SK-N-SH treated with all-trans-retinoic acid at 6 μM for 48 hours (cell line): ENCODE measurements at regions not wholly inside any gene's neighbourhood (a gene's known extent, or its start where the extent isn't known, plus 50 kb on each side); places are given as distances from the start of the nearest gene placed in this dataset.

ENCODE experiments used
- ATAC-seq: fragments of 200-7000 bp; cut with Tn5 transposase; 3 replicates; pipeline ENCODE4 v1.9.1; 2020; ENCODE audit warnings: mild to moderate bottlenecking, moderate library complexity
- ARNTL ChIP-seq: fragments of 450-650 bp; formaldehyde crosslinking; IDR thresholded peaks from 2 replicates; pipeline ENCODE4 v1.5.0; 2020; ENCODE audit warnings: low read depth, mild to moderate bottlenecking, moderate library complexity, borderline replicate concordance
- BACH2 ChIP-seq: fragments of 250-450 bp; sonication (Bioruptor Pico); IDR thresholded peaks from 2 replicates; pipeline ENCODE4 v1.9.0; 2021; ENCODE audit warnings: mild to moderate bottlenecking, borderline replicate concordance
- CREB5 ChIP-seq: fragments of 250-450 bp; sonication (Bioruptor Pico); IDR thresholded peaks from 2 replicates; pipeline ENCODE4 v1.5.1; 2020; ENCODE audit warnings: low read depth, mild to moderate bottlenecking, moderate library complexity
- CSDC2 ChIP-seq: fragments of 250-450 bp; sonication (Bioruptor Pico); IDR thresholded peaks from 2 replicates; pipeline ENCODE4 v1.5.0; 2020; ENCODE audit warnings: mild to moderate bottlenecking, moderate library complexity
- CSRNP3 ChIP-seq: fragments of 250-450 bp; sonication (Bioruptor Pico); IDR thresholded peaks from 2 replicates; pipeline ENCODE4 v1.5.1; 2021; ENCODE audit warnings: mild to moderate bottlenecking, moderate library complexity
- ESRRG ChIP-seq: fragments of 250-450 bp; sonication (Bioruptor Pico); IDR thresholded peaks from 2 replicates; pipeline ENCODE4 v1.6.1; 2021; ENCODE audit warnings: mild to moderate bottlenecking
- GLIS3 ChIP-seq: fragments of 250-450 bp; sonication (Bioruptor Pico); IDR thresholded peaks from 2 replicates; pipeline ENCODE4 v1.5.0; 2020; ENCODE audit warnings: mild to moderate bottlenecking, moderate library complexity
- ISL1 ChIP-seq: fragments of 250-450 bp; sonication (Bioruptor Pico); IDR thresholded peaks from 2 replicates; pipeline ENCODE4 v2.1.2; 2022; ENCODE audit warnings: mild to moderate bottlenecking, moderate library complexity
- OSR1 ChIP-seq: fragments of 250-450 bp; sonication (Bioruptor Pico); IDR thresholded peaks from 2 replicates; pipeline ENCODE4 v1.8.0; 2022; ENCODE audit warnings: moderate library complexity, mild to moderate bottlenecking, inconsistent platforms
- PPARA ChIP-seq: fragments of 250-450 bp; sonication (Bioruptor Pico); IDR thresholded peaks from 2 replicates; pipeline ENCODE4 v1.5.0; 2020; ENCODE audit warnings: mild to moderate bottlenecking, borderline replicate concordance
- SNAI2 ChIP-seq: fragments of 250-450 bp; sonication (Bioruptor Pico); IDR thresholded peaks from 2 replicates; pipeline ENCODE4 v1.5.0; 2020; ENCODE audit warnings: mild to moderate bottlenecking, moderate library complexity
- TCF4 ChIP-seq: fragments of 250-450 bp; sonication (Bioruptor Pico); IDR thresholded peaks from 2 replicates; pipeline ENCODE4 v1.8.0; 2021; ENCODE audit warnings: mild to moderate bottlenecking, moderate library complexity, borderline replicate concordance
- TOX ChIP-seq: fragments of 250-450 bp; sonication (Bioruptor Pico); IDR thresholded peaks from 2 replicates; pipeline ENCODE4 v1.8.0; 2021; ENCODE audit warnings: mild to moderate bottlenecking, moderate library complexity, borderline replicate concordance
- TSHZ2 ChIP-seq: fragments of 250-450 bp; sonication (Bioruptor Pico); IDR thresholded peaks from 2 replicates; pipeline ENCODE4 v1.5.0; 2020; ENCODE audit warnings: mild to moderate bottlenecking, moderate library complexity
- ZFP3 ChIP-seq: fragments of 250-450 bp; sonication (Bioruptor Pico); IDR thresholded peaks from 2 replicates; pipeline ENCODE4 v1.5.0; 2020; ENCODE audit warnings: mild to moderate bottlenecking, moderate library complexity
- ZNF565 ChIP-seq: fragments of 450-650 bp; formaldehyde crosslinking; conservative IDR thresholded peaks from 2 replicates; pipeline ENCODE4 v1.5.0; 2020; ENCODE audit warnings: low read depth, mild to moderate bottlenecking, moderate library complexity
- ZNF70 ChIP-seq: fragments of 450-650 bp; formaldehyde crosslinking; IDR thresholded peaks from 2 replicates; pipeline ENCODE4 v1.5.0; 2020; ENCODE audit warnings: mild to moderate bottlenecking, moderate library complexity
- TF ChIP-seq, protein P1 (sequence below): fragments of 250-450 bp; sonication (Bioruptor Pico); IDR thresholded peaks from 2 replicates; pipeline ENCODE4 v1.8.0; 2020; ENCODE audit warnings: mild to moderate bottlenecking, moderate library complexity, borderline replicate concordance
- TF ChIP-seq, protein P2 (sequence below): fragments of 250-450 bp; sonication (Bioruptor Pico); IDR thresholded peaks from 2 replicates; pipeline ENCODE4 v1.8.0; 2021; ENCODE audit warnings: low read depth, mild to moderate bottlenecking, moderate library complexity, borderline replicate concordance

DNA sequence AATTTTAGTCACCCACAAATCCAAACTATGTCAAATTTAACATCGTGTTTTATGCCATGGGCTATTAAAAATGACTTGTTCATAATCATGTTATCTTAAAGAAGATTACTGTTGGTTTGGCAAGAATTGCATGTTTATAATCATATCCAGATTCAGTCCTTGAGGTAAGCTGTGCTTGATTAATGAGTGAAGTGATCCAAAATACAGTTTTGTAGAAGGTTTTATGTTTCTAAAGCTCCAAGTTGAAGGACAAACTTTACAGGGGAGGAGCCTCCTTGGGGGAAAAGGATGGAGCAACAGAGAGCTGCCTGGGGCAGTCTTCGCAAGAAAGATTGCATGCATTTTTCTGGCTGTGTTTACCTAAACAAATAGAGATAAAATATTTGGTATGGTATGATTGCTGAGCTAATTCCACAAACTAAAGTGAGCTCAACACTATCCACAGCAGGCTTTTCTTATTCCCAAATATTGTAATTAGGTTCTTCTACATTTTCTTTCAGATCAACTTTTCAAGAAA is 189.5 kb upstream of the TYRP1 start:
- TF ChIP-seq PPARA (CRISPR knock-in tag) (no peak), GLIS3 (CRISPR knock-in tag) (no peak), ARNTL (no peak), ESRRG (CRISPR knock-in tag) (no peak), CSDC2 (CRISPR knock-in tag) (no peak), BACH2 (no peak)
- TF ChIP-seq, protein P1, sequence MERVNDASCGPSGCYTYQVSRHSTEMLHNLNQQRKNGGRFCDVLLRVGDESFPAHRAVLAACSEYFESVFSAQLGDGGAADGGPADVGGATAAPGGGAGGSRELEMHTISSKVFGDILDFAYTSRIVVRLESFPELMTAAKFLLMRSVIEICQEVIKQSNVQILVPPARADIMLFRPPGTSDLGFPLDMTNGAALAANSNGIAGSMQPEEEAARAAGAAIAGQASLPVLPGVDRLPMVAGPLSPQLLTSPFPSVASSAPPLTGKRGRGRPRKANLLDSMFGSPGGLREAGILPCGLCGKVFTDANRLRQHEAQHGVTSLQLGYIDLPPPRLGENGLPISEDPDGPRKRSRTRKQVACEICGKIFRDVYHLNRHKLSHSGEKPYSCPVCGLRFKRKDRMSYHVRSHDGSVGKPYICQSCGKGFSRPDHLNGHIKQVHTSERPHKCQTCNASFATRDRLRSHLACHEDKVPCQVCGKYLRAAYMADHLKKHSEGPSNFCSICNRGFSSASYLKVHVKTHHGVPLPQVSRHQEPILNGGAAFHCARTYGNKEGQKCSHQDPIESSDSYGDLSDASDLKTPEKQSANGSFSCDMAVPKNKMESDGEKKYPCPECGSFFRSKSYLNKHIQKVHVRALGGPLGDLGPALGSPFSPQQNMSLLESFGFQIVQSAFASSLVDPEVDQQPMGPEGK (CRISPR knock-in tag), result no peak
- ATAC-seq, result no peak

- TF ChIP-seq CREB5 (CRISPR knock-in tag) (no peak), BACH2 (no peak), CSDC2 (CRISPR knock-in tag) (no peak), SNAI2 (CRISPR knock-in tag) (no peak), TOX (CRISPR knock-in tag) (no peak), ISL1 (CRISPR knock-in tag) (no peak), TCF4 (no peak), ZNF565 (CRISPR knock-in tag) (no peak), GLIS3 (CRISPR knock-in tag) (no peak)
- TF ChIP-seq, protein P2, sequence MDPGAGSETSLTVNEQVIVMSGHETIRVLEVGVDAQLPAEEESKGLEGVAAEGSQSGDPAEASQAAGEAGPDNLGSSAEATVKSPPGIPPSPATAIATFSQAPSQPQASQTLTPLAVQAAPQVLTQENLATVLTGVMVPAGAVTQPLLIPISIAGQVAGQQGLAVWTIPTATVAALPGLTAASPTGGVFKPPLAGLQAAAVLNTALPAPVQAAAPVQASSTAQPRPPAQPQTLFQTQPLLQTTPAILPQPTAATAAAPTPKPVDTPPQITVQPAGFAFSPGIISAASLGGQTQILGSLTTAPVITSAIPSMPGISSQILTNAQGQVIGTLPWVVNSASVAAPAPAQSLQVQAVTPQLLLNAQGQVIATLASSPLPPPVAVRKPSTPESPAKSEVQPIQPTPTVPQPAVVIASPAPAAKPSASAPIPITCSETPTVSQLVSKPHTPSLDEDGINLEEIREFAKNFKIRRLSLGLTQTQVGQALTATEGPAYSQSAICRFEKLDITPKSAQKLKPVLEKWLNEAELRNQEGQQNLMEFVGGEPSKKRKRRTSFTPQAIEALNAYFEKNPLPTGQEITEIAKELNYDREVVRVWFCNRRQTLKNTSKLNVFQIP (CRISPR knock-in tag), result no peak
- TF ChIP-seq, all 23 proteins: peak for 0
- ATAC-seq, result no peak
Observed at GRCh38 chr9:12510551-12510950, 182.6 kb upstream of the TYRP1 start.

DNA sequence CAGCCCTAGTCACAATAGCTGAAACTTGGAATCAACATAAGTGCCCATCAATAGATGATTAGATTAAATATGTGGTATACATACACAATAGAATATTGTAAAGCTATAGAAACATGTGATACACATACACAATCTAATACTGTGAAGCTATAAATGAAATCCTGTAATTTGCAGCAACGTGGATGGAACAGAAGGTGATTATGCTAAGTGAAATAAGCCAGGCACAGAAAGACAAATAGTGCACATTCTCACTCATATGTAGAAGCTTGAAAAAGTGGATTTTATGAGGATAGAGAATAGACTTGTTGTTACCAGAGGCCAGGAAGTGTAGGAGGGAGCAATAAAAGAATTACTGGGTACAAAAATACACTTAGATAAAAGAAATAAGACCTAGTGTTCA is 181.5 kb upstream of the TYRP1 start:
- ATAC-seq, result no peak

More for the DNA sequence above, 181.5 kb upstream of the TYRP1 start:
- no peak for TF ChIP-seq ISL1 (CRISPR knock-in tag)
- no peak for TF ChIP-seq ZFP3 (CRISPR knock-in tag)
- TF ChIP-seq CSDC2 (CRISPR knock-in tag), result no peak
- TF ChIP-seq BACH2, result no peak
- no peak for TF ChIP-seq GLIS3 (CRISPR knock-in tag)
- no peak for TF ChIP-seq OSR1 (CRISPR knock-in tag)
- TF ChIP-seq ZNF565 (CRISPR knock-in tag), result no peak
- TF ChIP-seq TSHZ2 (CRISPR knock-in tag), result no peak
- TF ChIP-seq ARNTL, result no peak
- no peak for TF ChIP-seq ESRRG (CRISPR knock-in tag)
- no peak for TF ChIP-seq CREB5 (CRISPR knock-in tag)
- no peak for TF ChIP-seq CSRNP3 (CRISPR knock-in tag)
- TF ChIP-seq, protein P2 (CRISPR knock-in tag), result no peak
- TF ChIP-seq SNAI2 (CRISPR knock-in tag), result no peak
- TF ChIP-seq ZNF70 (CRISPR knock-in tag), result no peak
